Ishikawa (cell line): ENCODE measurements at regions not wholly inside any gene's neighbourhood (a gene's known extent, or its start where the extent isn't known, plus 50 kb on each side); places are given as distances from the start of the nearest gene placed in this dataset.

Experiments
- CEBPB ChIP-seq: IDR thresholded peaks from 2 replicates; pipeline ENCODE4 v1.6.1; 2012
- CREB1 ChIP-seq: IDR thresholded peaks from 2 replicates; pipeline ENCODE4 v1.6.1; 2012; ENCODE audit warnings: low read depth
- EGR1 ChIP-seq: IDR thresholded peaks from 2 replicates; pipeline ENCODE4 v1.6.1; 2012
- EP300 ChIP-seq: IDR thresholded peaks from 2 replicates; pipeline ENCODE4 v1.6.1; 2012; ENCODE audit warnings: borderline replicate concordance
- FOXM1 ChIP-seq: IDR thresholded peaks from 2 replicates; pipeline ENCODE4 v1.6.1; 2012; ENCODE audit warnings: low read depth, borderline replicate concordance
- MAX ChIP-seq: IDR thresholded peaks from 2 replicates; pipeline ENCODE4 v1.6.1; 2012
- NFIC ChIP-seq: IDR thresholded peaks from 2 replicates; pipeline ENCODE4 v1.6.1; 2012
- RAD21 ChIP-seq: IDR thresholded peaks from 2 replicates; pipeline ENCODE4 v1.6.1; 2012; ENCODE audit warnings: low read depth
- REST ChIP-seq: IDR thresholded peaks from 2 replicates; pipeline ENCODE4 v1.6.1; 2012; ENCODE audit warnings: low read depth, mild to moderate bottlenecking
- TAF1 ChIP-seq: IDR thresholded peaks from 2 replicates; pipeline ENCODE4 v1.6.1; 2012; ENCODE audit warnings: low read depth, mild to moderate bottlenecking
- TCF12 ChIP-seq: IDR thresholded peaks from 2 replicates; pipeline ENCODE4 v1.6.1; 2012; ENCODE audit warnings: low read depth
- TEAD4 ChIP-seq: IDR thresholded peaks from 2 replicates; pipeline ENCODE4 v1.6.1; 2012
- USF1 ChIP-seq: IDR thresholded peaks from 2 replicates; pipeline ENCODE4 v1.6.1; 2012
- YY1 ChIP-seq: IDR thresholded peaks from 2 replicates; pipeline ENCODE4 v1.6.1; 2012; ENCODE audit warnings: low read depth
- ZBTB7A ChIP-seq: IDR thresholded peaks from 2 replicates; pipeline ENCODE4 v1.6.1; 2012; ENCODE audit warnings: low read depth

- no peak for TF ChIP-seq TAF1
- TF ChIP-seq ZBTB7A, result no peak
- TF ChIP-seq USF1, result no peak
- TF ChIP-seq YY1, result no peak
- TF ChIP-seq MAX, result no peak
- no peak for TF ChIP-seq FOXM1
- TF ChIP-seq EGR1, result no peak
These were observed 143.3 kb upstream of the PREP start for GRCh38 chr6:105545947-105546731.

GRCh38 chr6:105545228-105545920, 142.5 kb upstream of the PREP start:
- no peak for TF ChIP-seq EP300
- TF ChIP-seq ZBTB7A, result no peak

- TF ChIP-seq YY1, result no peak
- no peak for TF ChIP-seq ZBTB7A
- no peak for TF ChIP-seq CEBPB
- TF ChIP-seq EP300, result no peak
- no peak for TF ChIP-seq RAD21
- no peak for TF ChIP-seq USF1
- no peak for TF ChIP-seq TAF1
- TF ChIP-seq FOXM1, result no peak
- no peak for TF ChIP-seq EGR1
- no peak for TF ChIP-seq TCF12
- TF ChIP-seq REST, result no peak
- TF ChIP-seq TEAD4, result no peak
- no peak for TF ChIP-seq NFIC
These were observed 137.0 kb upstream of the PREP start for GRCh38 chr6:105539911-105540310.

GRCh38 chr6:105537981-105538578, 135.2 kb upstream of the PREP start:
- TF ChIP-seq USF1 (no peak), TAF1 (no peak), TCF12 (no peak), REST (no peak), EP300 (no peak), CREB1 (no peak), YY1 (no peak), MAX (no peak), ZBTB7A (no peak), TEAD4 (no peak), CEBPB (no peak)

GRCh38 chr6:105536961-105537360, 134.1 kb upstream of the PREP start:
- TF ChIP-seq EP300, result no peak
- TF ChIP-seq TCF12, result no peak
- TF ChIP-seq USF1, result no peak
- TF ChIP-seq ZBTB7A, result no peak
- no peak for TF ChIP-seq EGR1
- no peak for TF ChIP-seq NFIC
- TF ChIP-seq TEAD4, result no peak
- no peak for TF ChIP-seq YY1
- no peak for TF ChIP-seq MAX
- no peak for TF ChIP-seq FOXM1
- TF ChIP-seq REST, result no peak
